ENCODE measurements at regions not wholly inside any gene's neighbourhood (a gene's known extent, or its start where the extent isn't known, plus 50 kb on each side); places are given as distances from the start of the nearest gene placed in this dataset.

GRCh38 chr3:78402720-78403119 lies 1362.8 kb downstream of the ROBO2 start:
- no peak overlapping the region for H3K4me3 ChIP-seq (ENCODE audit: low read length)
- DNase-seq (ENCODE audit: low read depth): no peak
- TF ChIP-seq CTCF (conservative IDR thresholded peaks at IDR 0.05; ENCODE audit: low read depth, low read length): no peak

- DNase-seq (ENCODE audit: low read depth): no peak
- TF ChIP-seq CTCF (conservative IDR thresholded peaks at IDR 0.05; ENCODE audit: low read depth, low read length): no peak
- no peak overlapping the region for H3K4me3 ChIP-seq (ENCODE audit: low read length)
These were observed 1362.1 kb downstream of the ROBO1 start for GRCh38 chr3:78405745-78406144.

GRCh38 chr3:78406396-78406795 lies 1361.4 kb downstream of the ROBO1 start:
- DNase-seq (ENCODE audit: low read depth): no peak
- no peak overlapping the region for H3K4me3 ChIP-seq (ENCODE audit: low read length)
- TF ChIP-seq CTCF (conservative IDR thresholded peaks at IDR 0.05; ENCODE audit: low read depth, low read length): no peak

- no peak overlapping the region for H3K4me3 ChIP-seq (ENCODE audit: low read length)
- TF ChIP-seq CTCF (conservative IDR thresholded peaks at IDR 0.05; ENCODE audit: low read depth, low read length): no peak
- no peak for DNase-seq (ENCODE audit: low read depth)
These were observed 1357.7 kb downstream of the ROBO1 start for GRCh38 chr3:78410077-78410476.

GRCh38 chr3:78414261-78414660 lies 1353.5 kb downstream of the ROBO1 start:
- no peak for TF ChIP-seq CTCF (conservative IDR thresholded peaks at IDR 0.05; ENCODE audit: low read depth, low read length)
- no peak overlapping the region for H3K4me3 ChIP-seq (ENCODE audit: low read length)
- DNase-seq (ENCODE audit: low read depth): no peak

- no peak for TF ChIP-seq CTCF (conservative IDR thresholded peaks at IDR 0.05; ENCODE audit: low read depth, low read length)
- DNase-seq (ENCODE audit: low read depth): no peak
These were observed 1347.2 kb downstream of the ROBO1 start for GRCh38 chr3:78420611-78421010.

GRCh38 chr3:78421247-78421966 lies 1346.4 kb downstream of the ROBO1 start:
- H3K4me3 ChIP-seq (ENCODE audit: low read length): no peak overlapping the region
- no peak for TF ChIP-seq CTCF (conservative IDR thresholded peaks at IDR 0.05; ENCODE audit: low read depth, low read length)
- DNase-seq (ENCODE audit: low read depth): no peak

More at GRCh38 chr3:78420611-78421010, 1347.2 kb downstream of the ROBO1 start:
- no peak overlapping the region for H3K4me3 ChIP-seq (ENCODE audit: low read length)

All from retinal pigment epithelial cell (primary cell).